Left cardiac atrium (tissue), 4 donors: ENCODE measurements at regions not wholly inside any gene's neighbourhood (a gene's known extent, or its start where the extent isn't known, plus 50 kb on each side); places are given as distances from the start of the nearest gene placed in this dataset.

Source experiments
- ATAC-seq, 2 donors: fragments of 200-7000 bp; cut with Tn5 transposase; one replicate each; pipeline ENCODE4 v1.9.1; 2020; ENCODE audit warnings: mild to moderate bottlenecking in 2 of 2, moderate library complexity in 2 of 2
- DNase-seq: peaks from one replicate; pipeline ENCODE4 v3.0.0-alpha.2; 2020
- intact Hi-C, 2 donors: fragments of 100-400 bp; cut with DNase I; formaldehyde crosslinking; loops; one replicate each; pipeline versions ENCODE4 v1.14.1 to v1.15.1; 2022 to 2023
- donor health status: DM: no; HTN: yes; CAD: no.
- donor health status: DM: no; HTN: yes; CAD: no; lungs with severe emphysema.
- donor health status: DM: yes; HTN: yes; CAD: no.
- donor health status: Dilated cardiomyopathy.

DNA sequence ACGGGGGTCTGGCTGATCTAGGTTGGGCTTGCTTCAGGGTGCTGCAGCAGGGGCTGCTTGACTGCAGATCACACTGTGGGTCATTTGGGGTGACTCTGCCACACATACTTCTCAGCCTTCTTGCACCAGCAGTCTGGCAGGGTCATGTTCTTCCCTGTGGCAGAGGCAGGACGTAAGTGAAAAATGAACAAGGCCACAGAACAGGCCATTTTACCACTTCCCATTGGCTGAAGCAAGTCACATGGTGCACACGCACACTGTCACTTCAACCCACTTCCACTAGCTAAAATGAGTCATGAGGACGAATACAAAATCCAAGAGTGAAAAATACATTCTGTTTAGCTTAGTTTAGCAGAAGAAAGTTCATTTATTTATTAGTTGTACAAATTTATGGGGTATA lies 168.6 kb upstream of the GGTLC1 start:
- ATAC-seq (no peak), DNase-seq (no peak)
- intact Hi-C loops = no loop called here

DNA sequence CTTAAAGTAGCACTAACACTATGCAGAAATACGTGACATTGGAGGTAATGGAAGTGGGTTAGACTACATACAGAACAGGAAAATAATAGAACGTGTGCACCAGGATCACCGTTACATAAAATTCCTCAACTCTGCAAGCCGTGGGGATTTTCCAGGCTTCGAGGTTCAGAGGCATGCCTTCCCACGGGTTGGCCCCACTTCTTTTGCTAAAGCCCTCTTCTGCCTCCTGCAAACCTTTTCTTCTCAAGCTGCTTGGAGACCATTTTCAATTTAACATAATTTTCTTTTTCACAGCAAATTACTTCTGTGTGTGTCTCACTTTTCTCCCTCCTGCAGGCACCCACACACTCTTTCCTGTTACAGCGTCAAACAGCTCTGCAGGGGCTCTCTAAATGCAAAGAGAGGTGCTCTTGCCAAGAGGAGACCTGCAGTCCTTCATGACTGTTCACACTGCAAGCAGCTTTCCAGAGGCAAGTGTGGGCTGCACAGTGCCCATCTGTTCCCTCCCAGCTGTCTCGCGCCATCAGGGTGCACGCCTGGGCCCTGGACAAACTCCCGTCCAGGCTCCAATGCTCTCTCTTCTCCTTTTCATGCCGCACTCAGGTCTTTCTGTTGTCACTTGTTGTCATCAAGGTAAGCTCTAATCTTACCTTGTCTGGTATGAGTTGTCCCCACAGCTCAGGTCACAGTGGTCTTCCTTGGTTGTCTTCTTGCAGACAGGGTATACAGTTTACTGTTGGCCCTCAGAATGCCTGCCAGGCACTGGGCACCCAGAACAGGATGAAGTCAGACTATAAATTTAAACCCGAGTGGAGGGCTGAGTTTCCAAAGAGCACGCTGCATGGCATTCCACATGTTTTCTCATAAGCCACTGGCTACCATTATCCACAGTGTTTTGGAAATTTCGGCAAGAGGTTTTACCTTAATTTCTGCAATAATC lies 164.8 kb upstream of the GGTLC1 start:
- ATAC-seq (no peak), DNase-seq (no peak)
- intact Hi-C loops = no loop called here

DNA sequence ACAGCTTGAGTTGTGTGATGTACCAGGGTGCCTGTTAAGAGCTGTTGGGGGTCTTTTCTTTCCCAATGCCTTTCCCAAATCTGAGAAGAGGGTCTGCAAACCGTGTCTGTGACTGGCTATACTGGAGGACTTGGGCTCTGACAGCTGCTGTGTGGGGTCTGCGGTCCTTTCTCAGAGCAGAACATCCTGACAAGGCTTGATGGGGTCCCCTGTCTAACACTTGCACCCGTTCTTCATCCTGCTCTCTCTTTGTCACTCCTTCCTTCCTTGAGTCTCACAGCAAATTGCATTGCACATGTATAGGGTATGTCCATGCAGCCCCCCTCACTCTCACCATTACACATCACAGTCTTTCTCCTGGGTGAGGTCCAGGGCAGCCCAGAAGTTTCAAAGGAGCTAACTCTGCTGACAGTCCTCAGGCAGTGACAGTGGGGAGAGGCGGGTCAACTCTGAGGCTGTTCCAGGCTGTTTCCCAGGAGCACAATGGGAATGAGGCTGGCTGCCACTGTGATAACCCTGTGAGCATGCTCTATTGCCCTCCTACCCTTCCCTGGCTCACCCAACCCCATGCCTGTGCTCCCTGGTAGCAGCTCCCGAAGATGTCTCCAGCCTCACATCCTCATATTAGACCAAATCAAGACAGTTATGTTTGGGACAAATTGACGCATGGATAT lies 163.2 kb upstream of the GGTLC1 start:
- no peak for DNase-seq
- ATAC-seq = no peak
- intact Hi-C loops = no loop called here

DNA sequence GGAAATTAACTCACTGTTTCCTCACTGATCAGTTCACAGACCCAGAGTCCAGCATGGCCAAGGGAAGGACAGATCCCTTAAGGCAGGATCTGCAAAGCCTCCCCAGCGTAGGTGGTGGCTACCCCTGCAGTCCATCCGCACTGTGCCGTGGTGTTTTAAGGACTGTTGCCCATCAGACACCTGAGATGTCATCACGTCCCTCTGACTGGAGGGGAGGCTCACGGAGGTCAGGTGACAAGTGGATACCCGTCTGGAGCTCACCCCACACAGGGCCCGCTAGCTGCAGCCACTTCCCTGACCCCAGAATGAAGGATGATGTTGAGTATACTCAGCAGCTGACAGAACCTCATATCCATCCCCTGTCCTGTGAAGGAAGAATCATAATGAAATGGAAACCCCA lies 161.8 kb upstream of the GGTLC1 start:
- ATAC-seq (no peak), DNase-seq (no peak)
- intact Hi-C loops = no loop called here

DNA sequence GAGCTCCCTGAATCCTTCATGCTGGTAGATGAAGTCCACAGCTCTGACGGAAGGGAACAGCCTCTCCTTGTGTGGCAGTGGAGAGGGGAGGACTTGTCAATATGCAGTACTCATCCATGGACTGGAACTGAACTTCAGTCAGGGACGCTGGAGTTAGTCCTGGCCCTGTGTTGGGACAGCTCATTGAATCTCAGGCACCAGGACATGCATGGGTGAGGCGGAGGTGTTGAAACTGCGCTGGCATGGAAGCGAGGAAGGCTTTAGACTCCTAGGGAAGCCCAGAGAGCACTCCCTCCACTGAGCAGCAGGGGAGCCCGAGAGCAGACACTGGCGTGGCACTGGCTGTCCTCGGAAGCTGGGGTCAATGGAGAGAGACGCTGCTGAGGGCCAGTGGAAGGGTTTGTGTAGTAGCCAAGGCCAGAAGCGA lies 161.3 kb upstream of the GGTLC1 start:
- intact Hi-C loops = no loop called here
- ATAC-seq (peak; percentile 72 to 83), DNase-seq (no peak)

DNA sequence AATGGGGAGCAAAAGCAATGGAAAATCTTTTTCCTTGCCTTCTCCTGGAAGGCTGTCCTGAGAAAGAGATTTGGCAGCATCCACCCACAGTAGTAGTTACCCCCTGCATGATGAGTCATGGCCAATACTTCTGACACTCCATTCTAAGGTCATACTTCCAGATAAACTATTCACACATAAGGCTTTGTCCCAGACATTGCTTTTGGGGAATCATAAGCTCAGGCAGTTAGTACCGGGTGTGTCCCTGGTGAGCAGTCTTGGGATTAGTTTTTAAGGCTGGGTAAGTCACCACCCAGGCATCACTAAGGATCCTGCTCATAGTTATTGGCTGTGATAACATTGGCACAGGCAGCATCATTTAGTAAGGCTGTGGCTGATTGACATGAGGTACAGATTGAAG lies 160.6 kb upstream of the GGTLC1 start:
- intact Hi-C loops = no loop called here
- DNase-seq (no peak), ATAC-seq (no peak)

DNA sequence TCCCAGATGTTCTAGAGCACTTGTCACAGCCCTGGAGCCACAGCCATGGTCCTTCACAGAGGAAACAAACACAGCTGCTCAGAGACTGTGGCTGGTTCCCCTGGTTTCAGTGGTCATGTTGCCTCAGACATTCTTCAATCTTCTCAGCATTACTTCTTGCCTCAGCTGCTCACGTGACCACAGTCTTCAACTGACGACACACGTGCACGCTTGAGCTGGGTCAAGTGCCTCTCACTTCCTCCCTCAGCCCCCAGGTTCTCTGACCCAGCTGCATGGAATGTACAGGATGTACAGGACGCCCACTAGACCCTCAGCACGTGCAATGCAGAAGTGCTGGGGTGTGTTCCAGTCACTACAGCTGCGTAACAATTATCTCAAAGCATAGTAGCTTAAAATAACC lies 159.8 kb upstream of the GGTLC1 start:
- DNase-seq (no peak), ATAC-seq (no peak)
- intact Hi-C loops = no loop called here

DNA sequence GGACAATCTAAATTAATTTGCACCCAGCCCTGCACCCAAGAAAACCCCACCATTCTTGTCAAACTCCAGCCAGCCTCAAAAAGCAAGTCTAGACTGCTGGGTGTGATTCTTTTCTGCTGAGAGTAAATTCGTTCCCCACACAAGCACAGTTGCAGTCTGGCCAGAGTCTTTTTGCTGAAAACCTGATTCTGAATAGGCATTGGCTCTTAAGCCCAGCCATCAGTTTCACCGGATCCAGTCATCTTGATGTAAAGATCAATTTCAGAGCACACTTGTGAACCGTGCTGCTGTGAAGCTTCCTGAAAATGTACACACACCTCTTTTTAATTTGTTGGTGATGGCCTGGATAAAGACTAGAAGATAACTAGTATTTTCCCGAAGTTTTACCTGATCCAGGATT lies 159.4 kb upstream of the GGTLC1 start:
- intact Hi-C loops = no loop called here
- ATAC-seq (no peak), DNase-seq (no peak)

DNA sequence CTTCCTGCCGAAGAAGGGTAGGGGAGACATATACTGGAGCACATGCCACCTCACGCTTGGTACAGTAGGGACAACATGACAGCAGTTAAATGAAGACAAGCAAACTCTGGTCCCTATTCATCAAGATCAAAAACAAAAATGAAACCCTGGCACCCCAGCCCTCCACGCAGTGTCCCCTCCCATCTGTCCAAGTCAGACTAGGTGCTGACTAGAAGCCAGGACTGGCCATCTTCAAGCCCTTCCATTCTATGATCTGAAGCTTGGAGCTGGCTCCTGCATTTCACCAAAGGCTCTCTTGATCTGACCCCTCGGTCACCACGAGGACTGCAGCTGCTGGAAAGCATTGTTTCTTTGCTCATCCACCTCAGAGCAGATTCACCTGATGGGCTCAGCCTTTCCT lies 158.9 kb upstream of the GGTLC1 start:
- no peak for DNase-seq
- no peak for ATAC-seq
- intact Hi-C loops = no loop called here

DNA sequence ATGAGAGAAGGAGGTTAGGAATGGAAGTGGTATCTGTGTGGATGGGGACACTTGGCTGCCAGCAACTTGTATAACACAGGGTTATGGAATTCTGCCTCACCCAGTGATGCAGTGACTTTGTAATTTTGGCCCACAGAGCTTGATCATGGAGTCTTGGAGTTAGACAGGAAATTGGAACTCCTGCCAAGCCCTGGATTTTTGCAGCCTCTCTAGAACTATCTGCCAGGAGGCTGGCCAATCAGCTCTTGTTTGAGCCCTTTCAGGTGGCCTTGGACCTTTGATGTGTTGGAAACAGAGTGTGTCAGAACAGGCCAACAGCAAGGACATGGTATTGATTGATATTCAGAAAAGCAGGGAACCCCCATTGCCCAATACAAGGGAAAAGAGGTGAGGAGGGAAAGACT lies 157.7 kb upstream of the GGTLC1 start:
- ATAC-seq = no peak

DNA sequence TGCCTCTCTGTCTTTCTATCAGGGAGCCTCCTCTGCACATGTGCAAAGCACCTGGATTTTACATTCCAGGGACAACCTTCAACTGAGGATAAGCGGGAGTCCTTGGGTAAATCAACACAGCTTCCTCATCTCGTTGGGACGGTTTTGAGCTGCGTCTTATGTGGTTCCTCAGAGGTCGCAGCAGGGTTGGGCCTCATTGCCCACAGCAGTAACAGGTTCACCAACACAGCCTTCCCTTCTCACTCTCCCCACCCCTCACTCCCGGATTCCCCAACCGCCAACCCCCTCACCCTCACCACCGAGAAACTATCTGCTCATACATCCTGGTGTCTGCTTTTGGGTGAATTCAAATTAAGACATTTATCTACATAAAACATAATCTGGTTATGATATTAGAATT lies 155.8 kb upstream of the GGTLC1 start:
- ATAC-seq = no peak
- no peak for DNase-seq
- intact Hi-C loops = no loop called here

More for the DNA sequence above, 157.7 kb upstream of the GGTLC1 start:
- no peak for DNase-seq
- intact Hi-C loops = no loop called here

DNA sequence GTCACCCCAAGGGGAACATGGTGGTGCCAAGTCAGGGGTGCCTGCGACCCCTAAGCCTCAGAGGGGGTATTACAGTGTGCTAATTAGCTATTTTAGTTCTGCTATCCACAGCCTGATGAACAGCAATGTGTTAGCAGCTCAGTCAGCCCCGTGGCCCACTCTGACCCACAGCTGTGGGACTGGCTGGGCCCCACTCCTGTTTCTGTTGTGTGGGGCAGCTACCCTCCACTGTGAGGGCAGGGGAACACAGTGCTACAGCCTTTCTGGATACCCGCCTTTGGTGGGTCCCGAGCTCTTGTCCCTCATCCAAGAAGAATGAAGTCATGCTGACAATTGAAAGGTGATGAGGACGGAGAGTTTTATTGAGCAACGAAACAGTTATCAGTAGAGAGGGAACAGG lies 152.5 kb upstream of the GGTLC1 start:
- no peak for ATAC-seq
- no peak for DNase-seq
- intact Hi-C loops = no loop called here

DNA sequence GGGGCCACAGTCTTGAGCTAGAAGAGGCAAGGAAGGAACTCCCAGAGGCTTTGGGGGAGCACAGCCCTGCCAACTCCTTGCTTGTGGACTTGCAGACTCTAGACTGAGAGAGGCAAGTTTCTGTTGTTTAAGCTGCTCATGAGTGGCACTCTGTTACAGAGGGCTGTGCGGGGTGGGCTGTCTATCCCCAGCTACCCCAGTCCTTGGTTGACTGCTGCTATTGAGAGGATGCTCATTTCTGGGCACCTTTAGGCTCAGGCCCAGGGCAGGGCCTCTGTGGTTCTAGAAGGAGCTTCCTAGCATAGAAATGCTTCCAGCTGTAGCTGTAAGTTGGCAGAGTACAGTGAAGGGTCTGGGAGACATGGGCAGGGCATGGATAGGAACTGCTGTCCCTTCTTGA lies 151.3 kb upstream of the GGTLC1 start:
- intact Hi-C loops = no loop called here
- no peak for ATAC-seq
- DNase-seq = no peak

DNA sequence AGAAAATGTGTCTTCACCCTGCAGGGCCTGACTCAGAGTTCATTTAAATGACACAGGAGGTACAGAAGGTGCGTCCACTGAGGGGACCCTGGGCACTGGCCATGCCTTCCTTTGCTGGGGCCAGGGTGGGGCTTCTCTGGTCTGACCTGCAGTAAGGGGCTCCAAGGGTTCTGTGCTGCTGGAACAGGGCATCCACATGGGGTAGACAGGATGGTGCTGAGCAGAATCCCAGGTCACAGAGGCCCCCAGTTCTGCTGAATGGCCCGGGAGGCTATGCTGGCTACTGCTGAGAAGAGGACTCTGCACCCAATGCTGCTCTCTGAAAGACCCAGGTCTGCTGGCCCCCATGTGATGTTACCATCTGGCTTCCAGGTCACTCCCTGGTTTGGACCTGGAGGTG lies 150.4 kb upstream of the GGTLC1 start:
- intact Hi-C loops = no loop called here
- ATAC-seq (no peak), DNase-seq (no peak)

DNA sequence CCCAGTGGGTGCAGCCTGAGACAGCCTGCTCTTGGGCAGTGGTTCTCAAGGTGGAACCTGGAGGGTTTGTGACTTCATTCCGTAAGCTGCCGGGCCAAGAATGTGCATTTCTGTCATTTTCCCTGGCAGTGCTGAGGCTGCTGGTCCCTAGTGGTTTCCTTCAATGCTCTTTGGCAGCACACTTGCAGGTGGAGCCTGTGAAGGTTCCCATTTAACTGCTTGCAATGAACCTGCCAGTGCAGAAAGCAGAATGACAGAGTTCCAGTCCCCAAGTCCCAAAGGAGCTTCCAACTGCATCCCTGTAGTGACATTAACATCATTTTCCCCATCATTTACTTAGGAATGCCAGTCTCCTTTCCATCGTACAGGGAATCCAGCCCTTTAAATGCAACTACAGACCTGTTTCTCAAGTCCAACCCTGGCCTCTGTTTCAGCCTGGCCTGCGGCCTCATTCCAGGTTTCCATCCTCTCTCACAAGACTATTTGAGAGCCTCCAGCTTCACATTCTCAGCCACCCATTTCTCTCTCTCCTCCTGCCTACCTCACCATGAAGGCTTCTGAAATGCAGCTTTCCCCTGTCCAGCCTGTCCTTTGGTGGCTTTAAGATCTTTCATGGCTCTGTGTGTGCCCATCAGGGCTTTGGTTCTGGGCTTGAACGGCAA lies 149.7 kb upstream of the GGTLC1 start:
- ATAC-seq = no peak
- intact Hi-C loops = no loop called here
- DNase-seq = no peak

DNA sequence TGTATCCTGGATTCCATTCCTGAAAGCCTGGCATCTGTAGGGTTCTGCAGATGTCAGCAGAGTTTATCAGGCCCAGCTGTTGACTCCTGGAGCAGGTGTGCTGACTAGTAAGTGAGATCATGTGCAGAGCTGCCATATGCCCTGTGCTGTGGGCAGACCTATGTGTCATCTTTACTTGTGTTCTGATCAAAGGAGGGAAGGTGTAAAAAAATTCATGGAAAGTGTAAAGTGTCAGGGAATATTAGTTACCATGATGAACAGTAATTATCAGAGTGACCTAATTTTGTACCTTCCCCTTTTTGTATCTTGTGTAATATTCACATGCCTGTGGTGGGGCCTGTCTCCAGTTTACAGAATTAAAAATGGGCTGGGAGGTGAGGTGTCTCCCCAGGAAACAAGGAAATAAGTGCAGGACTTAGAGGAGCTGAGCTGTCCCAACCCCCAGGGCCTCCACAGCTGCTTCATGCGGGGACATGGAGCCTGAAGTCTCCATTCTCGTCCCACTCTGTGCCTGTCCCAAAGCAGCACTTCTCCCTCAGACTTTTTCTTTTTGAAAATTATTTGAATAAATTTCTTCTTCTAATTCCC lies 148.2 kb upstream of the GGTLC1 start:
- intact Hi-C loops = no loop called here
- DNase-seq (no peak), ATAC-seq (no peak)

DNA sequence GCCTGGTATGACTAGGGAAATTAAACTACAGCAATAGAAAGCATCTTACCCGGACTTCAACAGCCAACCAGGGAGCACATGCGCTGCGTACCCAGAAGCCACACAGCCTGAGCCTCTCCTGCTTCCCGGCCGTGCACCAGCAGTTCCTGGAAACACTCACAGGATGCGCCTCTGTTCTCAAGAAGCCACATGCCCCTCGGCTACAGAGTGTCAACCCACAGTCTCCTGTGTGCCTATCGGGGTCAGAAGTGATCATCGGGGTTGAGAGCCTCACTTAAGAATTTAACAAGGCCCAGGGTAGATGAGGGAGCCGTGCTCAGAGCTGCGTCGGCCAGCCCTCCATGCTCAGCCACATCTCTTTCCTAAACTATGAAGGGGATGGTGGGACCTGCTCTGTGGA lies 147.2 kb upstream of the GGTLC1 start:
- DNase-seq = no peak
- intact Hi-C loops = no loop called here
- no peak for ATAC-seq

DNA sequence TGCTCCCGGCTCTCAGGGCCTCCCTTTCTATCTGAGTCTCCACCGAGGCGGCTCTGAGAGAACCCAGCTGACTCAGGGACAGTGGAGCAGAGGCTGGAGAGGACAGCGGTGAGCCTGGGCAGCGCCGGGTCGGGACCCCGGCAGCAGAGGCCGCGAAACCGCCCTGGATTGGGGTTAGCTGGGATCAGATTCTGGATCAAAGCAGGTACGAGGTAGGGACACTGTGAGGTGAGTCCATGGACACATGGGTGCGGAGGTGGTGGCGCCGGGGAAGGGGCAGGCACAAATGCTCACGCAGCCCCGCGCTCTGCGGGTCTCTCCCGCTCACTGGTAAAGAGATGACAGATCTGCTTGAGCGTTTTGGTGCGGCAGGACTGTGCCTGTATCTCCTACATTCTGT lies 146.4 kb upstream of the GGTLC1 start:
- intact Hi-C loops = no loop called here
- DNase-seq = no peak
- ATAC-seq = no peak

DNA sequence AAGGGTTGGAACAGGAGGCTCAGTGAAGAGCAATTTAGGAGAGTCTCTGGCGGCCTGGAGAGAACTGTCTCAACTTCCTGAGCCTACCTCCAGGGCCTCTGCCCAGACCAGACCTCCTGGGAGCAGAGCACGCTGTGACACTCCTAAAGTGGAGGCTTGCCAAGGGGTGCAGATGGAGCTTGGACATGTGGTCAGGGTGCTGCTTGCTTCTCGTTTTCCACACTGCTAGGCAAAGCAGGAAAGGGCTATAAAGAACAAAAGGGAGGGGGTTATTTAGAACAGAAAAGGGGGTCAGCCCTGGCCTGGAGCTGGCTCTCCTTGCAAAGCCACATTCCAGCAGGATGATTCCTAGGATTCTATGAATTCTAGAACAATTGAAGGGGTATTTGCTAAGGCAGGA lies 145.7 kb upstream of the GGTLC1 start:
- ATAC-seq (peak in 1 of 2 donors; percentile 15), DNase-seq (no peak)
- intact Hi-C loops = no loop called here

DNA sequence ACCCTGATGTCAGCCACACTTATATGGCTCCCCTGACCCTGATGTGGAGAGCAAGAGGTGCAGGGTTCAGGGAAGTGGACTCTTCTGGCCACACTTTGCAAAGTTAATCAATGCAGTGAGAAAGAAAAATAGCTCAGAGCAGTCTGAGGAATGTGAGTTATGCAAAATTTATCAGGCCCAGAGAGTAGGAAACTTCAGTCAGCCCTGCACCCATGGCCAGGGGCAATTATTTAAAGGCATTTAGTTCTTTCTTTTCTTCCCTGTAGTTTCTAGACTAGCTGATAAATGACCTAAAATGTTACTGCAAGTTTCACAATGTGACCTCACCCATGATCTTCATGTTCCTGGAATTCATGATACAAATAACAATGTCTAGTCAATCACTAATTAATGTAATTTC lies 143.7 kb upstream of the GGTLC1 start:
- no peak for ATAC-seq
- intact Hi-C loops = no loop called here
- DNase-seq = no peak
